DMS114 treated with DMSO at 0.1 percent for 48 hours (cell line): ENCODE measurements at regions not wholly inside any gene's neighbourhood (a gene's known extent, or its start where the extent isn't known, plus 50 kb on each side); places are given as distances from the start of the nearest gene placed in this dataset.
"Not testable (repeated sequence)": the region's sequence is repeated elsewhere in the genome, so short reads cannot be mapped to it uniquely, and the experiment has no call there.

Source experiments
- DNase-seq: peaks from one replicate; lab custom pipeline; 2025; ENCODE audit not compliant: unreplicated experiment; lab: John Stamatoyannopoulos, UW

- DNase-seq, result no peak
Measured at GRCh38 chr16:8453359-8453758, 137.0 kb downstream of the TMEM114 start.

GRCh38 chr16:8452941-8453340, 137.4 kb downstream of the TMEM114 start:
- DNase-seq, result no peak

- no peak for DNase-seq
Measured at GRCh38 chr16:8436931-8437330, 153.4 kb downstream of the TMEM114 start.

GRCh38 chr16:8431783-8432182, 158.5 kb downstream of the TMEM114 start:
- DNase-seq, result no peak

GRCh38 chr16:8430401-8430800, 159.9 kb downstream of the TMEM114 start:
- DNase-seq, result no peak

GRCh38 chr16:8426569-8426968, 163.7 kb downstream of the TMEM114 start:
- DNase-seq, result no peak

- no peak for DNase-seq
Measured at GRCh38 chr16:8417145-8417544, 173.2 kb downstream of the TMEM114 start.

DNA sequence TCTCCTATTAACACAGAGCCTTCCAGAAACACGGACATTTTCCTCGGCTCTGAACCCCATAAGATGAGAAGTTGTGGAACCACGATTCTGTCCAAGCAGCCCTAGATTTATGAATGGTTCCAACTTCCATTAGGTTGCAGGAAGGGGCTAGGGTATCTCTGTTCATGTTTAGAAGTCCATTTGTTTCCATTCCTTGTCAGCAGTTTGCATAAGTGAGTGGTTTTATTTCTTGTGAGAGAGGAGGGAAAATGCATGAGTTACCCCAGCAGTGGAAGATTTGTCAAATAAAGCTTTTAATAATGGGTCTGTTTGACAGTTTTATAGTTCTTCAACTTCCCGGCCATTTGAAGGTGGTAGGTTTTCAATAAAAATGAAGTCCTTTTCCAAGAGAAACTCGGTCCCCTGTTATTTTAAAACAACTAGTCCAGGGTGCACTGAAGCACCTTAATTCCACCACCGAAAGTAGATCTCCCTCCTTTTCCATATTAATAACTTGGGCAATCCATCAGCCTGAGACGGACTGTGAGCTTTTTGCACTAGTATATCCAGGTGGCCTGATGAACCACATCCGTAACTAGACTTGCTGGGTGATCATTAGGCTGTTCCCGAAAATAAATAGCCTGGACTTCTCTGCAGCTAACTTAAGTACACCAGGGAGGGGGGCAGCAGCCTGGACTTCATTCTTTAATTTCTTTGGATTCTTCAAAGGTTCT, 181.3 kb downstream of the TMEM114 start:
- no peak for DNase-seq

GRCh38 chr16:8407351-8407750, 183.0 kb downstream of the TMEM114 start:
- no peak for DNase-seq

DNA sequence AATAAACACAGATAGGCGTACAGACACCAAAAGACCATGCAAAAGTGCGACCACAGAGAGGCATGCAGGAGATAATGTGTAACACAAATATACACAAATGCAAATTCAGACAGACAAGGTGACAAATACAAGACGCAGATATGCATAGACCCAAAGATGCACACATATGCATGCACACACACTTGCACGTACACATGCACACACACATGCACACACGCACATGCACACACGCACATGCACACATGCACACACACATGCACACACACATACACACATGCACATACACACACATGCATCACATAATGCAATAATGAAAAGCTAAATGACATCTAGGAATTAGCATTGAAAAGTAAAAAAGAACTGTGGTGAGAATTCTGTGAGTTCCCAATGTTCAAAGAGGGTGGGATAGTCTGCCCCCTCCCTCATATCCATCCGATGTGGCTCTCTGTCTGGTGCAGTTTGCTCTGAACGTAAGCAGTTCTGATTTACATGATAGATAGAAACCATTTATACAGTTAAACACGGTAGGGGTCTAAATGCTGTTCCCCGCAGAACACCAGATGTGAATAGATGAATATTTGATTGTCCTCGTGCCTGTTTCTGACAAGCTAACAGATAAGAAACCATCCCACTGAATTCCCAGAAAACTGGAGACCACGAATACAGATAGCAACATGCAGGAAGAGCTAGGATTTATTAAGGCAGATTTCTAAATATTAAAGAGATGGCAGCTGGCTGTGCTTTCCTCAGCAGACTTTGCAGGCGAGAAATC, 186.1 kb downstream of the TMEM114 start:
- no peak for DNase-seq

GRCh38 chr16:8402981-8403843, 187.1 kb downstream of the TMEM114 start:
- DNase-seq, result no peak

DNA sequence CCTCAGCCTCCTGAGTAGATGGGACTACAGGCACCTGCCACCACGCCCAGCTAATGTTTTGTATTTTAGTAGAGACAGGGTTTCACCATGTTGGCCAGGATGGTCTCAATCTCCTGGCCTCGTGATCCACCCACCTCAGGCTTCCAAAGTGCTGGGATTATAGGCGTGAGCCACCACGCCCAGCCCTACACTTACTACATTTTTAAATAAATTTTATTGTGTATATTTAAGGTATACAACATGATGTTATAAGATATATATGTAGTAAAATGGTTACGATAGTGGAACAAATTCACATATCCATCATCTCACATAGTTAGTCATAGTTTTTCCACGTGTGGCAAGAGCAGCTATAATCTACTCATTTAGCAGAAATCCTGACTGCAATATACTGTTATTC, 189.6 kb downstream of the TMEM114 start:
- not testable (repeated sequence) for DNase-seq

DNA sequence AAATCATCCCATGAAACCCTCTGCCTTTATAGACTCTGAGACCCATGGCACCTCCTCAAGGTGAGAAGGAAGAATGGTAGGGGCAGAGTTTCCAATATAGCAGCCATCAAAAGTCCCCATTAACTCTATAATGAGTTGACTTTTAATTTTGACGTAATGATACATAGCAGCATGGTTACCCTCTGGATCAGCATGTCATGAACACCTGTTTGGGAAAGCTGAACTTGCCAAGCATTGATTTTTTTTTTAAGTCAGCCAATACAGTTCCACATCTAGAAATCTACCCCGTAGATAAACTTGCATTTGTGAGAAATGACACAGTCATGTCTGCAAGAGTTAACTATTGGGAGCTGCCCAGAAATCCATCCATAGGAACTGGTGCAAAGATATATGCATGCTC, 191.8 kb downstream of the TMEM114 start:
- no peak for DNase-seq

DNA sequence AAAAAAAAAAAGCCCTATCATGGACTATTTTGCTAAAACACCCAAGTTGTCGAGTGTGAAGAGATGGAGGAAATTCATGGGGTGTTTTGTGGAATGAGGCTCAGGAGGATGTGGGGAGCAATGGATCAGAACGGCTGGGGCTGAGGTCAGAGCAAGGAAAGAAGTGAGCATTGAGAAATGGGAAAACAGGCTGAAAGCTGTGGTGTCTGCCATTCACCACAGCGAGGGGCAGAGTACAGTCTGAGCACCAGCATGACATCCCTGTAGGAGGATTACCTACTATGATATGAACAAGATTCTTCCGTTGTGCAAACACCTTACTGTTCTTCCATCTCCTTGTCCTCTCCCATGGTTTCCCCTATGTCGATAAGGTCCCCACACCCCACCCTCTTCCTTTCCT, 193.1 kb downstream of the TMEM114 start:
- no peak for DNase-seq

DNA sequence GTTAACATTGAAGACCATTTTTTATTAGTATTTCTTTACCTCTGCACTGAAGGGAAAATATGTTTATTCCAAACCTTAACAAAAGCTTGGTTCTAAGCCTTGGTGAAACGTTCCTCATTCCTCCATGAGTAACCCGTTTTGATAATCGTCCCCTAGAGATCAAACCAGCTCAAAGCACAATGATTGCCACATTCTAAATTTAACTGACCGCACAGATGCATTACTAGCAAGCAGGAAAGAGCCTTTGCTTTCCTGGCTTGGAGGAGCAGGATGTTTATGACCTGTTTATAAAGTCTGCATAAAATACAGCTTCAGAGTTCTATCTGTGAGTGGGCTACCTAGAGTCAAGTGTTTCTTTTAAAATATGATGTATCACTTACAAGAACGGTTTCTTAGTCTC, 193.8 kb downstream of the TMEM114 start:
- no peak for DNase-seq

GRCh38 chr16:8391257-8391656, 199.1 kb downstream of the TMEM114 start:
- DNase-seq, result no peak

DNA sequence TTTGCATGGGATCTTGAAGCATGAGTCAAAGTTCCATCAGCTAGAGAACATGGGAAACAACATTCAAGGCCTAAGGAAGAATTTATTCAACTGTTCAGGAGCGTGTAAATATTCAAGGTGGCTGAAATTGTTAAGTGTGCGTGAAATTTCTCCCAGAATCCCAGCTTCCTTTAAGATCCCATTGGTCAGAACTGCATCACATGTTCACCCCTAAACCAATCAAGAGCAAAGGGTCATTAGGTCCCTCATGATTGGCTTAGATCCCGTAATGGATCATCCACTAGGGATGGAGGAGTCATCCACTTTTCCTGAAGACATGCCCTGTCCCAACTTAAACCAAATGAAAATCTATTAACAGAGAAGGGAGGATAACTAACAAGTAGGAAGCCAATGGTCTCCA, 201.6 kb downstream of the TMEM114 start:
- no peak for DNase-seq

- no peak for DNase-seq
Measured at GRCh38 chr16:8381814-8382213, 208.5 kb downstream of the TMEM114 start.

GRCh38 chr16:8380311-8380710, 210.0 kb downstream of the TMEM114 start:
- no peak for DNase-seq

DNA sequence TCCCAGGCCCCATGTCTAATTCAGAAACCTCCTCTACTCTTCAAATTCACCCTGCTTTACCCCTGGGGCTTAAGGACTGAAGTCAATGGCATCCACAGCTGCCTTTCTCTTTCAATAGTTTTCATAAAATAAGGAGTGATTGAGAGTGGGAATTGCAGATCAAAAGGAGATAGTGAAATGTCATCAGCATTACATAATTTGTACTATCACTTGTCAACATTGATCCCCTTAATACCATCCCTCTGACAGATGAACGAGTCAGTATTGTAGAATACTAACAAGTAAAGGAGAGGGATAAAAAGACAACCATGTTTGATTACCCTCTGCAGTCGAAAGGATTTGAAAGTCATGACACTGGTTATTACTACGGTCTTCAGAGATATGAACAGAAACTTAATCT, 212.4 kb downstream of the TMEM114 start:
- DNase-seq, result no peak

DNA sequence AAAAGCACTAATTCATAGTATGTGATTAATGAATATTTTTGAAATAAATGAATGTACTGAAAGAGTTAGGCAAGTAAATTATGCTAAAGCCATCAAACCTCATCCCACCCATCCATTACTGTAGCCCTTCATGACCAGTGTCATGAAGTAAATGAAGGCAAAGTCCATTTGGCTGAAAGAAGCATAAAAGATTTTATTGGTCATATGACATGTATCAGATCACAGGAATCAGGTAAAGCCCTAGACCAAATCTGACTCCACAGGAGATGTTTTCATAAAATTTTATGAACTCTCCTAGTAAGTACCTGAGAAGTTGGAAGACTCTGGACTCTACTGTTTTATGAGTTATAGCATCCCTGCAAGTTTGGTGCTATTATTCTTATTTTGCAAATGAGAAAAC, 213.5 kb downstream of the TMEM114 start:
- no peak for DNase-seq

- no peak for DNase-seq
Measured at GRCh38 chr16:8376430-8376829, 213.9 kb downstream of the TMEM114 start.
